ENCODE measurements at regions not wholly inside any gene's neighbourhood (a gene's known extent, or its start where the extent isn't known, plus 50 kb on each side); places are given as distances from the start of the nearest gene placed in this dataset.

GRCh38 chr6:17027441-17027840 lies 74.4 kb upstream of the STMND1 start (continued):
- TF ChIP-seq EZH2phosphoT487 (IDR thresholded peaks at IDR 0.05; ENCODE audit: unreplicated experiment), result no peak
- TF ChIP-seq, protein P1, sequence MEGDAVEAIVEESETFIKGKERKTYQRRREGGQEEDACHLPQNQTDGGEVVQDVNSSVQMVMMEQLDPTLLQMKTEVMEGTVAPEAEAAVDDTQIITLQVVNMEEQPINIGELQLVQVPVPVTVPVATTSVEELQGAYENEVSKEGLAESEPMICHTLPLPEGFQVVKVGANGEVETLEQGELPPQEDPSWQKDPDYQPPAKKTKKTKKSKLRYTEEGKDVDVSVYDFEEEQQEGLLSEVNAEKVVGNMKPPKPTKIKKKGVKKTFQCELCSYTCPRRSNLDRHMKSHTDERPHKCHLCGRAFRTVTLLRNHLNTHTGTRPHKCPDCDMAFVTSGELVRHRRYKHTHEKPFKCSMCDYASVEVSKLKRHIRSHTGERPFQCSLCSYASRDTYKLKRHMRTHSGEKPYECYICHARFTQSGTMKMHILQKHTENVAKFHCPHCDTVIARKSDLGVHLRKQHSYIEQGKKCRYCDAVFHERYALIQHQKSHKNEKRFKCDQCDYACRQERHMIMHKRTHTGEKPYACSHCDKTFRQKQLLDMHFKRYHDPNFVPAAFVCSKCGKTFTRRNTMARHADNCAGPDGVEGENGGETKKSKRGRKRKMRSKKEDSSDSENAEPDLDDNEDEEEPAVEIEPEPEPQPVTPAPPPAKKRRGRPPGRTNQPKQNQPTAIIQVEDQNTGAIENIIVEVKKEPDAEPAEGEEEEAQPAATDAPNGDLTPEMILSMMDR (conservative IDR thresholded peaks at IDR 0.05; ENCODE audit: low read depth in 2 of 2), result no peak
- no peak for TF ChIP-seq NANOG (IDR thresholded peaks at IDR 0.05; ENCODE audit: borderline replicate concordance)
- TF ChIP-seq, protein P2, sequence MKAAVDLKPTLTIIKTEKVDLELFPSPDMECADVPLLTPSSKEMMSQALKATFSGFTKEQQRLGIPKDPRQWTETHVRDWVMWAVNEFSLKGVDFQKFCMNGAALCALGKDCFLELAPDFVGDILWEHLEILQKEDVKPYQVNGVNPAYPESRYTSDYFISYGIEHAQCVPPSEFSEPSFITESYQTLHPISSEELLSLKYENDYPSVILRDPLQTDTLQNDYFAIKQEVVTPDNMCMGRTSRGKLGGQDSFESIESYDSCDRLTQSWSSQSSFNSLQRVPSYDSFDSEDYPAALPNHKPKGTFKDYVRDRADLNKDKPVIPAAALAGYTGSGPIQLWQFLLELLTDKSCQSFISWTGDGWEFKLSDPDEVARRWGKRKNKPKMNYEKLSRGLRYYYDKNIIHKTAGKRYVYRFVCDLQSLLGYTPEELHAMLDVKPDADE (IDR thresholded peaks at IDR 0.05), result no peak
- TF ChIP-seq POLR2AphosphoS5 (IDR thresholded peaks at IDR 0.05; ENCODE audit: low read depth), result no peak
- no peak for TF ChIP-seq REST (IDR thresholded peaks at IDR 0.05; ENCODE audit: unreplicated experiment)
- no peak for TF ChIP-seq STAT1 (IDR thresholded peaks at IDR 0.05; ENCODE audit: unreplicated experiment)
- TF ChIP-seq ZNF331 (CRISPR knock-in tag; IDR thresholded peaks at IDR 0.05; ENCODE audit: low read depth), result no peak
- no peak for TF ChIP-seq CREB1 (CRISPR knock-in tag; IDR thresholded peaks at IDR 0.05; ENCODE audit: low read depth)
- no peak for TF ChIP-seq EZH2 (IDR thresholded peaks at IDR 0.05; ENCODE audit: low read depth, unreplicated experiment)
- TF ChIP-seq JUNB (IDR thresholded peaks at IDR 0.05; ENCODE audit: unreplicated experiment), result no peak

DNA sequence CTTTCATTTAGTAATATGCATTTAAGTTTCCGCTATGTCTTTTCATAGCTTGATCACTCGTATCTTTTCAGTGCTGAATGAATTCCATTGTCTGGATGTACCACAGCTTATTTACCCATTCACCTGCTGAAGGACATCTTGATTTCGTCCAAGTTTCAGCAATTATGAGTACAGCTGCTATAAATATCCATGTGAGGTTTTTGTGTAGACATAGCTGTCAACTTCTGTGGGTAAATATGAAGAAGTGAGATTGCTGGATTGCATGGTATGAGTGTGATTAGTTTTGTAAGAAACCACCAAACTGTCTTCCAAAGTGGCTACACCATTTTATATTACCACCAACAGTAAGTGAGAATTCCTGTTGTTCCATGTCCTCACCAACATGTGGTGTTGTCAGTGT lies 79.2 kb upstream of the STMND1 start:
- no peak overlapping the region for H2AFZ ChIP-seq
- Mint-ChIP-seq H3K4me1 (peaks cover 10% of the 10 kb centered on the region), H3K9me3 (peaks cover 23% of the 10 kb centered on the region), H3K4me3 (no peak overlapping the region), H3K27ac (no peak overlapping the region), H3K36me3 (ENCODE audit: low read depth) (peaks cover 17% of the 10 kb centered on the region), H3K27me3 (ENCODE audit: insufficient read depth, low read depth, poor library complexity) (peaks cover 2% of the 10 kb centered on the region)
- no peak for DNase-seq (ENCODE audit: low spot score)
- no peaks in the 10 kb centered on the region for H3K36me3 ChIP-seq (ENCODE audit: insufficient read depth)
- no peaks in the 10 kb centered on the region for H3K4me1 ChIP-seq (ENCODE audit: insufficient read depth)
- H3K4me2 ChIP-seq, result no peak overlapping the region
- no peak overlapping the region for H3K27ac ChIP-seq (ENCODE audit: low read depth)
- H3K79me2 ChIP-seq (replicated peaks; ENCODE audit: insufficient read depth), result no peaks in the 10 kb centered on the region
- H3K27me3 ChIP-seq (ENCODE audit: insufficient read depth), result no peaks in the 10 kb centered on the region
- H3K9me2 ChIP-seq (ENCODE audit: insufficient read depth), result no peaks in the 10 kb centered on the region
- no peak for ATAC-seq
- H4K20me1 ChIP-seq (replicated peaks; ENCODE audit: insufficient read depth), result no peaks in the 10 kb centered on the region
- no peaks in the 10 kb centered on the region for H3F3A ChIP-seq (replicated peaks; ENCODE audit: low read depth)
- no peak overlapping the region for H3K4me3 ChIP-seq
- TF ChIP-seq EZH2 (IDR thresholded peaks at IDR 0.05; ENCODE audit: low read depth, unreplicated experiment) (no peak), NANOG (IDR thresholded peaks at IDR 0.05; ENCODE audit: borderline replicate concordance) (no peak), ZNF114 (CRISPR knock-in tag; IDR thresholded peaks at IDR 0.05) (no peak), JUNB (IDR thresholded peaks at IDR 0.05; ENCODE audit: unreplicated experiment) (no peak), STAT1 (IDR thresholded peaks at IDR 0.05; ENCODE audit: unreplicated experiment) (no peak)
- TF ChIP-seq, protein P3, sequence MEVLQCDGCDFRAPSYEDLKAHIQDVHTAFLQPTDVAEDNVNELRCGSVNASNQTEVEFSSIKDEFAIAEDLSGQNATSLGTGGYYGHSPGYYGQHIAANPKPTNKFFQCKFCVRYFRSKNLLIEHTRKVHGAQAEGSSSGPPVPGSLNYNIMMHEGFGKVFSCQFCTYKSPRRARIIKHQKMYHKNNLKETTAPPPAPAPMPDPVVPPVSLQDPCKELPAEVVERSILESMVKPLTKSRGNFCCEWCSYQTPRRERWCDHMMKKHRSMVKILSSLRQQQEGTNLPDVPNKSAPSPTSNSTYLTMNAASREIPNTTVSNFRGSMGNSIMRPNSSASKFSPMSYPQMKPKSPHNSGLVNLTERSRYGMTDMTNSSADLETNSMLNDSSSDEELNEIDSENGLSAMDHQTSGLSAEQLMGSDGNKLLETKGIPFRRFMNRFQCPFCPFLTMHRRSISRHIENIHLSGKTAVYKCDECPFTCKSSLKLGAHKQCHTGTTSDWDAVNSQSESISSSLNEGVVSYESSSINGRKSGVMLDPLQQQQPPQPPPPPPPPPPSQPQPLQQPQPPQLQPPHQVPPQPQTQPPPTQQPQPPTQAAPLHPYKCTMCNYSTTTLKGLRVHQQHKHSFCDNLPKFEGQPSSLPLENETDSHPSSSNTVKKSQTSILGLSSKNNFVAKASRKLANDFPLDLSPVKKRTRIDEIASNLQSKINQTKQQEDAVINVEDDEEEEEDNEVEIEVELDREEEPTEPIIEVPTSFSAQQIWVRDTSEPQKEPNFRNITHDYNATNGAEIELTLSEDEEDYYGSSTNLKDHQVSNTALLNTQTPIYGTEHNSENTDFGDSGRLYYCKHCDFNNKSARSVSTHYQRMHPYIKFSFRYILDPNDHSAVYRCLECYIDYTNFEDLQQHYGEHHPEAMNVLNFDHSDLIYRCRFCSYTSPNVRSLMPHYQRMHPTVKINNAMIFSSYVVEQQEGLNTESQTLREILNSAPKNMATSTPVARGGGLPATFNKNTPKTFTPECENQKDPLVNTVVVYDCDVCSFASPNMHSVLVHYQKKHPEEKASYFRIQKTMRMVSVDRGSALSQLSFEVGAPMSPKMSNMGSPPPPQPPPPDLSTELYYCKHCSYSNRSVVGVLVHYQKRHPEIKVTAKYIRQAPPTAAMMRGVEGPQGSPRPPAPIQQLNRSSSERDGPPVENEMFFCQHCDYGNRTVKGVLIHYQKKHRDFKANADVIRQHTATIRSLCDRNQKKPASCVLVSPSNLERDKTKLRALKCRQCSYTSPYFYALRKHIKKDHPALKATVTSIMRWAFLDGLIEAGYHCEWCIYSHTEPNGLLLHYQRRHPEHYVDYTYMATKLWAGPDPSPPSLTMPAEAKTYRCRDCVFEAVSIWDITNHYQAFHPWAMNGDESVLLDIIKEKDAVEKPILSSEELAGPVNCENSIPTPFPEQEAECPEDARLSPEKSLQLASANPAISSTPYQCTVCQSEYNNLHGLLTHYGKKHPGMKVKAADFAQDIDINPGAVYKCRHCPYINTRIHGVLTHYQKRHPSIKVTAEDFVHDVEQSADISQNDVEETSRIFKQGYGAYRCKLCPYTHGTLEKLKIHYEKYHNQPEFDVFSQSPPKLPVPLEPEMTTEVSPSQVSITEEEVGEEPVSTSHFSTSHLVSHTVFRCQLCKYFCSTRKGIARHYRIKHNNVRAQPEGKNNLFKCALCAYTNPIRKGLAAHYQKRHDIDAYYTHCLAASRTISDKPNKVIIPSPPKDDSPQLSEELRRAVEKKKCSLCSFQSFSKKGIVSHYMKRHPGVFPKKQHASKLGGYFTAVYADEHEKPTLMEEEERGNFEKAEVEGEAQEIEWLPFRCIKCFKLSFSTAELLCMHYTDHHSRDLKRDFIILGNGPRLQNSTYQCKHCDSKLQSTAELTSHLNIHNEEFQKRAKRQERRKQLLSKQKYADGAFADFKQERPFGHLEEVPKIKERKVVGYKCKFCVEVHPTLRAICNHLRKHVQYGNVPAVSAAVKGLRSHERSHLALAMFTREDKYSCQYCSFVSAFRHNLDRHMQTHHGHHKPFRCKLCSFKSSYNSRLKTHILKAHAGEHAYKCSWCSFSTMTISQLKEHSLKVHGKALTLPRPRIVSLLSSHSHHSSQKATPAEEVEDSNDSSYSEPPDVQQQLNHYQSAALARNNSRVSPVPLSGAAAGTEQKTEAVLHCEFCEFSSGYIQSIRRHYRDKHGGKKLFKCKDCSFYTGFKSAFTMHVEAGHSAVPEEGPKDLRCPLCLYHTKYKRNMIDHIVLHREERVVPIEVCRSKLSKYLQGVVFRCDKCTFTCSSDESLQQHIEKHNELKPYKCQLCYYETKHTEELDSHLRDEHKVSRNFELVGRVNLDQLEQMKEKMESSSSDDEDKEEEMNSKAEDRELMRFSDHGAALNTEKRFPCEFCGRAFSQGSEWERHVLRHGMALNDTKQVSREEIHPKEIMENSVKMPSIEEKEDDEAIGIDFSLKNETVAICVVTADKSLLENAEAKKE (CRISPR knock-in tag; IDR thresholded peaks at IDR 0.05), result no peak

Data from GM23338 (cell line).